Stomach (tissue), 4 donors: ENCODE measurements at regions not wholly inside any gene's neighbourhood (a gene's known extent, or its start where the extent isn't known, plus 50 kb on each side); places are given as distances from the start of the nearest gene placed in this dataset.

Experiments used
- EP300 ChIP-seq: sonication (generic); formaldehyde crosslinking; IDR thresholded peaks from one replicate; pipeline ENCODE4 v1.6.1; 2017; ENCODE audit warnings: antibody characterized with exemption
- POLR2A ChIP-seq, 4 donors: fragments of 450-650 bp; IDR thresholded peaks; one replicate each; pipeline ENCODE4 v1.6.1; 2016; ENCODE audit warnings: antibody characterized with exemption in 4 of 4, control low read depth in 2 of 4, mild to moderate bottlenecking in 1 of 4, moderate library complexity in 1 of 4
- POLR2AphosphoS5 ChIP-seq, 3 donors: sonication (generic); formaldehyde crosslinking; IDR thresholded peaks; one replicate each; pipeline ENCODE4 v1.6.1; 2016; ENCODE audit warnings: antibody characterized with exemption in 3 of 3
- TF ChIP-seq, protein P1 (sequence below), 7 experiments: fragments of 450-650 bp in 4 of 7; fragments of 200-600 bp in 3 of 7; sonication (generic) in 3 of 7; IDR thresholded peaks; one replicate each; pipeline ENCODE4 v1.5.1; 2016 to 2019; ENCODE audit warnings: antibody characterized with exemption in 7 of 7, control low read depth in 2 of 7, mild to moderate bottlenecking in 1 of 7

DNA sequence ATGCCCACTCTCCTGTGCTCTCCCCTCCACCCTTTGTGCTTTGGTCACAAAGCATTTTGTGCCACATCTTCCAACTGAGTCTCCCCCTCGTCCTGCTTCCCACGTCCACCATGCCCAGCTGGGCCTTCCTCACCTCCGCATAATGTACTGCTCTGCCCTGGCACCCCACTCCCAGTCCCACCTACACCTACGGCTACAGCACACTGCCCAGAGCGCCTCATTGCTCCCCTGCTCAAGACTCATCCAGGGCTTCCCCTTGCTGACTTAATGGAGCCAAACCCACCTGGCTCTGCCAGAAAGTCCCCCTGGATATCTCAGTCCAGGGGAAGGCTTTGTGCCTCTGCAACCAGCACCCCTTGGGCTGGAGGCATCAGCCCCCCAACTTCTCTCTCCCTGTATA is 299.2 kb upstream of the ZMIZ1 start:
- TF ChIP-seq, protein P1, sequence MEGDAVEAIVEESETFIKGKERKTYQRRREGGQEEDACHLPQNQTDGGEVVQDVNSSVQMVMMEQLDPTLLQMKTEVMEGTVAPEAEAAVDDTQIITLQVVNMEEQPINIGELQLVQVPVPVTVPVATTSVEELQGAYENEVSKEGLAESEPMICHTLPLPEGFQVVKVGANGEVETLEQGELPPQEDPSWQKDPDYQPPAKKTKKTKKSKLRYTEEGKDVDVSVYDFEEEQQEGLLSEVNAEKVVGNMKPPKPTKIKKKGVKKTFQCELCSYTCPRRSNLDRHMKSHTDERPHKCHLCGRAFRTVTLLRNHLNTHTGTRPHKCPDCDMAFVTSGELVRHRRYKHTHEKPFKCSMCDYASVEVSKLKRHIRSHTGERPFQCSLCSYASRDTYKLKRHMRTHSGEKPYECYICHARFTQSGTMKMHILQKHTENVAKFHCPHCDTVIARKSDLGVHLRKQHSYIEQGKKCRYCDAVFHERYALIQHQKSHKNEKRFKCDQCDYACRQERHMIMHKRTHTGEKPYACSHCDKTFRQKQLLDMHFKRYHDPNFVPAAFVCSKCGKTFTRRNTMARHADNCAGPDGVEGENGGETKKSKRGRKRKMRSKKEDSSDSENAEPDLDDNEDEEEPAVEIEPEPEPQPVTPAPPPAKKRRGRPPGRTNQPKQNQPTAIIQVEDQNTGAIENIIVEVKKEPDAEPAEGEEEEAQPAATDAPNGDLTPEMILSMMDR (IDR thresholded peaks at IDR 0.05) = no peak
- no peak for TF ChIP-seq EP300
- TF ChIP-seq POLR2AphosphoS5 (IDR thresholded peaks at IDR 0.05) = no peak
- TF ChIP-seq POLR2A (IDR thresholded peaks at IDR 0.05) = no peak
